Muscle layer of duodenum (tissue), 2 donors: ENCODE measurements at regions not wholly inside any gene's neighbourhood (a gene's known extent, or its start where the extent isn't known, plus 50 kb on each side); places are given as distances from the start of the nearest gene placed in this dataset.

Source experiments
- H3K27ac ChIP-seq: one replicate; pipeline ENCODE4 v1.7.0; 2013; ENCODE audit warnings: mild to moderate bottlenecking, low read length
- H3K27me3 ChIP-seq: one replicate; pipeline ENCODE4 v1.7.0; 2013; ENCODE audit warnings: low read depth, mild to moderate bottlenecking, control low read depth, low read length
- H3K36me3 ChIP-seq, 2 donors: one replicate each; pipeline ENCODE4 v1.7.0; 2013; ENCODE audit warnings: low read length in 2 of 2, control low read depth in 1 of 2, mild to moderate bottlenecking in 1 of 2; ENCODE audit not compliant: insufficient read depth in 2 of 2, control insufficient read depth in 1 of 2
- H3K4me1 ChIP-seq, 2 donors: one replicate each; pipeline ENCODE4 v1.7.0; 2013; ENCODE audit warnings: low read length in 2 of 2, mild to moderate bottlenecking in 2 of 2, control low read depth in 1 of 2, moderate library complexity in 1 of 2; ENCODE audit not compliant: insufficient read depth in 2 of 2, control insufficient read depth in 1 of 2
- H3K4me3 ChIP-seq, 2 donors: one replicate each; pipeline ENCODE4 v1.7.0; 2013; ENCODE audit warnings: low read length in 2 of 2, low read depth in 1 of 2, mild to moderate bottlenecking in 1 of 2
- H3K9me3 ChIP-seq, 2 donors: one replicate each; pipeline ENCODE4 v1.7.0; 2013; ENCODE audit warnings: low read length in 2 of 2, control low read depth in 1 of 2, mild to moderate bottlenecking in 1 of 2; ENCODE audit not compliant: control insufficient read depth in 1 of 2
- donor health status: healthy.

GRCh38 chr1:172960019-172960418, 90.7 kb downstream of the TNFSF18 start:
- Histone ChIP-seq H3K4me3 (no peak overlapping the region), H3K9me3 (no peaks in the 10 kb centered on the region), H3K4me1 (peaks cover 7 to 10% of the 10 kb centered on the region in 2 donors), H3K36me3 (no peaks in the 10 kb centered on the region), H3K27me3 (no peaks in the 10 kb centered on the region), H3K27ac (no peak overlapping the region)

DNA sequence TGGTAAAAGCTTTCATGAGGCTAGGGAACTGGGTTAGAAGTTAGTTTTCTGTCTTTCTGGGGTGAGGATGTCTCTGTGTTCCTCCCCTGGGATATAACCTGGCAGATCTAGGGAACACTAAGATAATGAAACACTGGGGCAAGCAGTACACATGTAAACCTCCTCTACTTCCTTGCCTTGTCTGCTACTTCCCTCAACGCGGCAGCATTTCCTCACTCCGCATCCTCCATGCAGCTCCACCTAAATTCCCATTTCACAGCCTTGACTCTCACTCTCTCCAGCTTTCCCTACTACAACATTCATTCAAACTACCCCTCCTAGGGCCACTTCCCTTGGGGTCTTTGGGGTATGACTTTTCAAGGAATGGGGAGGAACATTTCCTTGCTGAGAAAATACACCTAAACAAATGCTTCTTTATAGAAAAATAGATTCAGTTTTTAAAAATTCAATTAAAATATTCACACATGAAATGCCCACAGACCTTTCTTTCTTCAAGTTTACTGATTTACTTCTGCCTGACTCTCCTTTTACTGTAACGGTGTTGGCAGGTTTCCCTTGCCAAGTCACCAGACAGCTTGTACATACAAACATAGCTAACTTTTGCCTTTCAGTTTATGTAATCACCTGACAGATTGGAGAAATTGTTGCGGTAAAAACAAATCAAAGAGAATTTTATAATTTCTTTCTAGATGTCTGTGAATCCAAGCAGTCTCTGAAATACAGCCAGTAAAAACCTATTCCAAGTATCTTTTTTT, 90.1 kb downstream of the TNFSF18 start:
- Histone ChIP-seq H3K9me3 (no peaks in the 10 kb centered on the region), H3K27ac (no peak overlapping the region), H3K27me3 (no peaks in the 10 kb centered on the region), H3K4me1 (peaks cover 7 to 10% of the 10 kb centered on the region in 2 donors), H3K36me3 (no peaks in the 10 kb centered on the region), H3K4me3 (no peak overlapping the region)

GRCh38 chr1:172964864-172965263, 85.9 kb downstream of the TNFSF18 start:
- Histone ChIP-seq H3K27me3 (no peaks in the 10 kb centered on the region), H3K4me3 (no peak overlapping the region), H3K27ac (no peak overlapping the region), H3K36me3 (no peaks in the 10 kb centered on the region), H3K9me3 (no peaks in the 10 kb centered on the region), H3K4me1 (peaks cover 4 to 9% of the 10 kb centered on the region in 2 donors)

GRCh38 chr1:172966844-172967540, 83.7 kb downstream of the TNFSF18 start:
- Histone ChIP-seq H3K4me1 (no peaks in the 10 kb centered on the region), H3K36me3 (no peaks in the 10 kb centered on the region), H3K27ac (no peak overlapping the region), H3K9me3 (no peaks in the 10 kb centered on the region), H3K27me3 (no peaks in the 10 kb centered on the region), H3K4me3 (no peak overlapping the region)

- Histone ChIP-seq H3K27me3 (no peaks in the 10 kb centered on the region), H3K9me3 (no peaks in the 10 kb centered on the region), H3K4me3 (no peak overlapping the region), H3K4me1 (no peaks in the 10 kb centered on the region), H3K27ac (no peak overlapping the region), H3K36me3 (no peaks in the 10 kb centered on the region)
Measured at GRCh38 chr1:172967936-172968335, 82.8 kb downstream of the TNFSF18 start.

GRCh38 chr1:172969611-172970010, 81.1 kb downstream of the TNFSF18 start:
- H3K27ac ChIP-seq = no peak overlapping the region
- no peaks in the 10 kb centered on the region for H3K36me3 ChIP-seq
- H3K9me3 ChIP-seq = no peaks in the 10 kb centered on the region
- H3K4me1 ChIP-seq = no peaks in the 10 kb centered on the region
- H3K4me3 ChIP-seq = no peak overlapping the region
- no peaks in the 10 kb centered on the region for H3K27me3 ChIP-seq

DNA sequence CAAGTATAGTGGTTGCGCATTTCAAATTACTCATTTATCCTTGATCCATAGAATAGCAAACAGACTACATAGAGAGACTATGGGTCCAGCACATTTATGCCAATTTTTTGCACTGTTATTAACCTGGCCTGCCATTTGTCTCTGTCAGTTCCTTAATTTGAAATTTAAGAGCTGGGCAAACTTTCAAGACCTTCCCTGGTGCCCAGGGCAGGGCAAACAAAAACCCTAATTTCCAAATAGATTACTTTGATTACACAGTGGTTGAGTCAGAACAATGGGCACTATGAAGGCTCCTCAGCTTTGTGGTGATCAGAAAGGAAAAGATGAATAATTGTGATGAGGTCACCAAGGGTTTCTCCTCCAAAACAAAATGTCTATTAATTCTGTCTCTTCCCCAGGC, 80.6 kb downstream of the TNFSF18 start:
- Histone ChIP-seq H3K9me3 (no peaks in the 10 kb centered on the region), H3K4me1 (no peaks in the 10 kb centered on the region), H3K27me3 (no peaks in the 10 kb centered on the region), H3K36me3 (no peaks in the 10 kb centered on the region), H3K4me3 (no peak overlapping the region), H3K27ac (no peak overlapping the region)

DNA sequence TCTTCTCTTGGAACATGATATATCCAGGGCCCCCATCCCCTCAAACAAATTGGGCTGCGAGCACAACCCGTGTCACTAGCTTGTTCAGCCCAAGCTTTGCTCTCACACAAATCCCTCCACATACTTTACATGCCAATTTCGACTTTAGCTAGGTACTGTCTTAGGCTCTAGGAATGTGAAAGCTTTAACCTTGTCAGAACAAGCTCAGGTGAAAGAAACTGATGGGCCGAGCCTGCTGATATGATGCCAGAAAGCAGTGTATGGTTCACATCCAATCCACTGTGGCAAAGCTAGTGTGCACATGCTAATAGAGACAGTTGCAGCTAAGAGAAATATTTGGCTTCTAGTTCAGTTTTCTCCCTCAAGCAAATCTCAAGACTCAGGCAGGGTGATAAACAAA, 79.5 kb downstream of the TNFSF18 start:
- Histone ChIP-seq H3K4me1 (no peaks in the 10 kb centered on the region), H3K27me3 (no peaks in the 10 kb centered on the region), H3K27ac (no peak overlapping the region), H3K9me3 (no peaks in the 10 kb centered on the region), H3K36me3 (no peaks in the 10 kb centered on the region), H3K4me3 (no peak overlapping the region)

- Histone ChIP-seq H3K9me3 (no peaks in the 10 kb centered on the region), H3K36me3 (no peaks in the 10 kb centered on the region), H3K4me3 (no peak overlapping the region), H3K27ac (no peak overlapping the region), H3K27me3 (no peaks in the 10 kb centered on the region), H3K4me1 (no peaks in the 10 kb centered on the region)
Measured at GRCh38 chr1:172972258-172972657, 78.5 kb downstream of the TNFSF18 start.

- no peaks in the 10 kb centered on the region for H3K27me3 ChIP-seq
- H3K27ac ChIP-seq = no peak overlapping the region
- no peaks in the 10 kb centered on the region for H3K4me1 ChIP-seq
- no peaks in the 10 kb centered on the region for H3K9me3 ChIP-seq
- H3K4me3 ChIP-seq = no peak overlapping the region
- no peaks in the 10 kb centered on the region for H3K36me3 ChIP-seq
Measured at GRCh38 chr1:172973424-172973823, 77.3 kb downstream of the TNFSF18 start.

DNA sequence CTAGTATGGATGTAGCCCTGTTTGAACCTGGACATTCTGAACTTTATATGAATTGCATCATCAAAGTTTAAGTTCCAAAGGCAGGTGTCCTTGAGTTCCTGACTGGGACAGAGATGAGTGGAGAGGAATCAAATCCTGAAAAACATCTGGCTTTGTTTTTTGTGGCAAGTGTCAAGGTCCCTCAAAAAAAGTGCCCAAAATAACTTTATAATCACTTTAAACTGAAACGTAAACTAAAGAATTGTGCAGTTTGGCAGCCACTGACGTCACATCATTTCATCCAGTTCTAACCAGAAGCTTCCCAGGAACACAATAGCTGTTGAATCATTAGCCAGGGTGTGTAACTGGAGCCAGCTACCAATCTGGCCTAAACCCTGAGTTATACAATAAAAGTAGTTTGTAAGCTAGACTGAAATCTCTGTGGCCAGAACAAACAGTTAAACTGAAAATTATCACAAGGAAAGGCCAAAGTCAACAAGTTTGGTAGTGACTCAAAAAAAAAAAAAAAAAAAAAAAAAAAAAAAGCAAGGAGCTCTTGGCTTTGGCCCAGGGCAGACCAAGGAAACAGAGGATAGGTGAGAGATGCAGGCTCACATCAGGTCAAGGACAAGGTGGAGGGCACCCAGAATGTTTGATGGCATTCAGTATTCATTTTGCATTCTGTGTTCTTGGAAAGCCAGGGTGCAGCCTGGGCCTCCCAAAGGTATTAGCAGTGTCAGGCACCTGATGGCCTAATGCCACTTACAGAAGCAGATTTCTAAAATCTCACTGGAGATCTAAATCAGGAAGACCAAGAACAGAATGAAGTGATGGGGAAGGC, 74.3 kb downstream of the TNFSF18 start:
- Histone ChIP-seq H3K36me3 (no peaks in the 10 kb centered on the region), H3K4me3 (no peak overlapping the region), H3K27me3 (no peaks in the 10 kb centered on the region), H3K9me3 (no peaks in the 10 kb centered on the region), H3K4me1 (no peaks in the 10 kb centered on the region), H3K27ac (peak overlapping the region; percentile 60)
